Vagina (tissue), 2 donors: ENCODE measurements at regions not wholly inside any gene's neighbourhood (a gene's known extent, or its start where the extent isn't known, plus 50 kb on each side); places are given as distances from the start of the nearest gene placed in this dataset.
"Not testable (repeated sequence)": the region's sequence is repeated elsewhere in the genome, so short reads cannot be mapped to it uniquely, and the experiment has no call there.

Experiments used
- DNase-seq, 2 donors: peaks; one replicate each; pipeline ENCODE4 v3.0.0-alpha.2; 2017; ENCODE audit errors: extremely low spot score in 2 of 2
- H3K27ac ChIP-seq: fragments of 200-600 bp; sonication (generic); one replicate; pipeline ENCODE4 v1.5.1; 2019
- H3K27me3 ChIP-seq: fragments of 200-600 bp; sonication (generic); one replicate; pipeline ENCODE4 v1.5.1; 2019
- H3K36me3 ChIP-seq, 2 donors: fragments of 200-600 bp; sonication (generic); one replicate each; pipeline ENCODE4 v1.5.1; 2017 to 2019
- H3K4me1 ChIP-seq: fragments of 200-600 bp; sonication (generic); one replicate; pipeline ENCODE4 v1.5.1; 2019
- H3K4me3 ChIP-seq, 2 donors: fragments of 200-600 bp; sonication (generic); 1 replicate in 1 of 2; 2 replicates in 1 of 2; pipeline ENCODE4 v1.5.1; 2016 to 2019
- H3K9me3 ChIP-seq: fragments of 200-600 bp; sonication (generic); one replicate; pipeline ENCODE4 v1.5.1; 2019
- POLR2A ChIP-seq, 2 donors: fragments of 450-650 bp; IDR thresholded peaks; one replicate each; pipeline ENCODE4 v1.6.1; 2017; ENCODE audit warnings: antibody characterized with exemption in 2 of 2, mild to moderate bottlenecking in 2 of 2, moderate library complexity in 2 of 2
- POLR2AphosphoS5 ChIP-seq, 2 donors: sonication (generic); formaldehyde crosslinking; IDR thresholded peaks; one replicate each; pipeline ENCODE4 v1.9.0; 2017; ENCODE audit warnings: antibody characterized with exemption in 2 of 2, mild to moderate bottlenecking in 2 of 2, low read depth in 1 of 2; ENCODE audit not compliant: insufficient read depth in 1 of 2
- intact Hi-C: fragments of 100-400 bp; cut with DNase I; formaldehyde crosslinking; loops from one replicate; pipeline ENCODE4 v1.15.1; 2023
- TF ChIP-seq, protein P1 (sequence below), 3 experiments: fragments of 450-650 bp in 2 of 3; fragments of 200-600 bp in 1 of 3; sonication (generic) in 1 of 3; IDR thresholded peaks; one replicate each; pipeline ENCODE4 v1.5.1; 2017 to 2019; ENCODE audit warnings: antibody characterized with exemption in 3 of 3, mild to moderate bottlenecking in 2 of 3, moderate library complexity in 2 of 3

GRCh38 chr6:169118346-169118830, 135.3 kb downstream of the THBS2 start:
- peak in 1 of 2 donors; percentile 95 for DNase-seq
- Histone ChIP-seq H3K9me3 (no peaks in the 10 kb centered on the region), H3K27me3 (no peaks in the 10 kb centered on the region), H3K4me3 (no peak overlapping the region), H3K4me1 (no peaks in the 10 kb centered on the region), H3K36me3 (no peaks in the 10 kb centered on the region), H3K27ac (no peak overlapping the region)
- TF ChIP-seq POLR2A (IDR thresholded peaks at IDR 0.05) (no peak), POLR2AphosphoS5 (IDR thresholded peaks at IDR 0.05; ENCODE audit: insufficient read depth in 1 of 2, low read depth in 1 of 2) (no peak)
- intact Hi-C loops = no loop called here

DNA sequence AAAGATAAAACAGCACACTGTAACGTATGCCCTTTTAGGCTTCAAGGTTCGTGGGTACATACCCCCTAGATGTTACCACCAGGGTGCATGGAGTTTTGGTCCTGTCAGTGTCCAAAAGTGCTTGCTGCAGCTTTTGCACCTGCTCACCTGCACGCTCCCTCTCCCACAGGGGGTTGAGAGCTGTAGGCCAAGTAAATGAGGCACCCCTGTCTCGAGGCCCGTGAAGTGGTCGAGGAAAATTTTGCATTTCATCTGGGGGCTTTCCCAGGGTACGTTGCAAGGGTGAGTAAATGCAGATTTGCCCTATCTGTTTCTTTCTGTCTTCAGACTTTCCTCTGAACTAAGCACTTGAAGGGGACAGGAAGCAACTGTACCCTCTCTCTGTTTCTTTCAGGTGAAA, 136.0 kb downstream of the THBS2 start:
- Histone ChIP-seq H3K36me3 (no peaks in the 10 kb centered on the region), H3K4me1 (no peaks in the 10 kb centered on the region), H3K9me3 (no peaks in the 10 kb centered on the region), H3K27me3 (no peaks in the 10 kb centered on the region), H3K27ac (no peak overlapping the region), H3K4me3 (no peak overlapping the region)
- intact Hi-C loops = no loop called here
- DNase-seq = peak in 1 of 2 donors; percentile 79
- TF ChIP-seq, protein P1, sequence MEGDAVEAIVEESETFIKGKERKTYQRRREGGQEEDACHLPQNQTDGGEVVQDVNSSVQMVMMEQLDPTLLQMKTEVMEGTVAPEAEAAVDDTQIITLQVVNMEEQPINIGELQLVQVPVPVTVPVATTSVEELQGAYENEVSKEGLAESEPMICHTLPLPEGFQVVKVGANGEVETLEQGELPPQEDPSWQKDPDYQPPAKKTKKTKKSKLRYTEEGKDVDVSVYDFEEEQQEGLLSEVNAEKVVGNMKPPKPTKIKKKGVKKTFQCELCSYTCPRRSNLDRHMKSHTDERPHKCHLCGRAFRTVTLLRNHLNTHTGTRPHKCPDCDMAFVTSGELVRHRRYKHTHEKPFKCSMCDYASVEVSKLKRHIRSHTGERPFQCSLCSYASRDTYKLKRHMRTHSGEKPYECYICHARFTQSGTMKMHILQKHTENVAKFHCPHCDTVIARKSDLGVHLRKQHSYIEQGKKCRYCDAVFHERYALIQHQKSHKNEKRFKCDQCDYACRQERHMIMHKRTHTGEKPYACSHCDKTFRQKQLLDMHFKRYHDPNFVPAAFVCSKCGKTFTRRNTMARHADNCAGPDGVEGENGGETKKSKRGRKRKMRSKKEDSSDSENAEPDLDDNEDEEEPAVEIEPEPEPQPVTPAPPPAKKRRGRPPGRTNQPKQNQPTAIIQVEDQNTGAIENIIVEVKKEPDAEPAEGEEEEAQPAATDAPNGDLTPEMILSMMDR (IDR thresholded peaks at IDR 0.05) = no peak
- no peak for TF ChIP-seq POLR2A (IDR thresholded peaks at IDR 0.05)
- no peak for TF ChIP-seq POLR2AphosphoS5 (IDR thresholded peaks at IDR 0.05; ENCODE audit: insufficient read depth in 1 of 2, low read depth in 1 of 2)

GRCh38 chr6:169115632-169116031, 138.0 kb downstream of the THBS2 start:
- H3K9me3 ChIP-seq = no peaks in the 10 kb centered on the region
- no peaks in the 10 kb centered on the region for H3K36me3 ChIP-seq
- TF ChIP-seq POLR2A (IDR thresholded peaks at IDR 0.05) = no peak
- TF ChIP-seq, protein P1 (IDR thresholded peaks at IDR 0.05) = no peak
- no peak for TF ChIP-seq POLR2AphosphoS5 (IDR thresholded peaks at IDR 0.05; ENCODE audit: insufficient read depth in 1 of 2, low read depth in 1 of 2)
- H3K27me3 ChIP-seq = no peaks in the 10 kb centered on the region
- peak overlapping the region; percentile 53 for H3K27ac ChIP-seq
- no peaks in the 10 kb centered on the region for H3K4me1 ChIP-seq
- peak in 1 of 2 donors; percentile 27 for DNase-seq
- intact Hi-C loops = no loop called here
- H3K4me3 ChIP-seq = no peak overlapping the region

- H3K27ac ChIP-seq, H3K9me3 ChIP-seq, intact Hi-C loops, H3K4me1 ChIP-seq, H3K4me3 ChIP-seq, H3K27me3 ChIP-seq, H3K36me3 ChIP-seq: not testable (repeated sequence)
- peak in 1 of 2 donors; percentile 27 for DNase-seq
Measured at GRCh38 chr6:169114632-169115031, 139.0 kb downstream of the THBS2 start.

GRCh38 chr6:169112483-169113320, 140.9 kb downstream of the THBS2 start:
- Histone ChIP-seq H3K9me3 (no peaks in the 10 kb centered on the region), H3K27ac (no peak overlapping the region), H3K27me3 (no peaks in the 10 kb centered on the region), H3K4me3 (no peak overlapping the region), H3K4me1 (no peaks in the 10 kb centered on the region), H3K36me3 (no peaks in the 10 kb centered on the region)
- TF ChIP-seq, protein P1 (IDR thresholded peaks at IDR 0.05) = no peak
- no peak for TF ChIP-seq POLR2A (IDR thresholded peaks at IDR 0.05)
- TF ChIP-seq POLR2AphosphoS5 (IDR thresholded peaks at IDR 0.05; ENCODE audit: insufficient read depth in 1 of 2, low read depth in 1 of 2) = no peak
- intact Hi-C loops = no loop called here
- DNase-seq = peak in 1 of 2 donors; percentile 34

- TF ChIP-seq, protein P1 (IDR thresholded peaks at IDR 0.05) = no peak
- TF ChIP-seq POLR2A (IDR thresholded peaks at IDR 0.05) = no peak
- TF ChIP-seq POLR2AphosphoS5 (IDR thresholded peaks at IDR 0.05; ENCODE audit: insufficient read depth in 1 of 2, low read depth in 1 of 2) = no peak
- intact Hi-C loops = no loop called here
- no peak overlapping the region for H3K27ac ChIP-seq
- H3K36me3 ChIP-seq = no peaks in the 10 kb centered on the region
- no peaks in the 10 kb centered on the region for H3K27me3 ChIP-seq
- DNase-seq = peak; percentile 29 to 58
- no peaks in the 10 kb centered on the region for H3K9me3 ChIP-seq
- no peak overlapping the region for H3K4me3 ChIP-seq
- H3K4me1 ChIP-seq = no peaks in the 10 kb centered on the region
Measured at GRCh38 chr6:169111203-169111602, 142.4 kb downstream of the THBS2 start.
